HepG2 (cell line): ENCODE measurements at regions not wholly inside any gene's neighbourhood (a gene's known extent, or its start where the extent isn't known, plus 50 kb on each side); places are given as distances from the start of the nearest gene placed in this dataset.

Experiments used
- ATAC-seq: fragments of 200-7000 bp; cut with Tn5 transposase; 3 replicates; pipeline ENCODE4 v1.9.1; 2020; ENCODE audit warnings: mild to moderate bottlenecking, moderate library complexity
- BruUV-seq: library from RNA; stranded (reverse); fragments of 400-500 nt; replicated peaks from 2 replicates; lab custom pipeline; 2021; lab: Mats Ljungman, UMichigan
- CTCF ChIA-PET: fragments of 300-600 bp; formaldehyde crosslinking; extraction: SDS; loops from one replicate; lab custom pipeline; 2021; ENCODE audit warnings: low total read pairs, inconsistent platforms, low intra/inter-chr PET ratio; lab: Yijun Ruan, JAX
- POLR2A ChIA-PET: fragments of 350-600 bp; sonication (Branson Sonifier 250); formaldehyde crosslinking; loops from one replicate; lab custom pipeline; 2020; ENCODE audit warnings: antibody characterized with exemption, inconsistent platforms; lab: Yijun Ruan, JAX
- DNase-seq: peaks from one replicate; pipeline ENCODE4 v3.0.0-alpha.2; 2015; ENCODE audit warnings: low spot score
- FAIRE-seq: peaks from 3 replicates; lab custom pipeline; 2011; peaks lifted over from hg19 to GRCh38; lab: Jason Lieb, UNC
- H2AFZ ChIP-seq: one replicate; pipeline ENCODE4 v1.6.1; 2011; ENCODE audit warnings: low read length, inconsistent platforms
- H3K27ac ChIP-seq: fragments of 300-600 bp; 3 replicates; pipeline ENCODE4 v1.8.0; 2011; ENCODE audit warnings: mixed run types, mild to moderate bottlenecking, mixed read lengths, low read length, inconsistent platforms; ENCODE audit not compliant: insufficient read depth; ENCODE audit errors: extremely low read length
- H3K27me3 ChIP-seq, 2 experiments: fragments of 200-600 bp in 1 of 2; 2 replicates in 1 of 2; 3 replicates in 1 of 2; pipeline versions ENCODE4 v1.6.0 to v1.8.0; 2011; ENCODE audit warnings: low read length in 2 of 2, mild to moderate bottlenecking in 2 of 2, moderate library complexity in 2 of 2, inconsistent platforms in 1 of 2; ENCODE audit not compliant: insufficient read depth in 2 of 2, control insufficient read depth in 1 of 2
- H3K36me3 ChIP-seq, 2 experiments: fragments of 200-600 bp in 1 of 2; replicated peaks in 1 of 2; 2 replicates in 1 of 2; 3 replicates in 1 of 2; pipeline versions ENCODE4 v1.5.1 to v1.8.0; 2011; ENCODE audit warnings: low read length in 2 of 2, inconsistent platforms in 1 of 2; ENCODE audit not compliant: insufficient read depth in 2 of 2, control insufficient read depth in 1 of 2
- H3K4me1 ChIP-seq: 2 replicates; pipeline ENCODE4 v1.5.1; 2012; ENCODE audit warnings: low read length, inconsistent platforms; ENCODE audit not compliant: insufficient read depth
- H3K4me2 ChIP-seq: 2 replicates; pipeline ENCODE4 v1.6.0; 2011; ENCODE audit warnings: low read depth, low read length, inconsistent platforms
- H3K4me3 ChIP-seq, 3 experiments: fragments of 200-600 bp in 1 of 3; sonication (generic), shearing (Covaris generic) in 1 of 3; replicated peaks in 1 of 3; 2 replicates each; pipeline ENCODE4 v1.5.1; 2011 to 2016; ENCODE audit warnings: low read length in 3 of 3, inconsistent platforms in 2 of 3, low read depth in 2 of 3, mild to moderate bottlenecking in 2 of 3, control low read depth in 1 of 3, mixed read lengths in 1 of 3; ENCODE audit not compliant: insufficient read depth in 1 of 3
- H3K79me2 ChIP-seq: one replicate; pipeline ENCODE4 v1.6.1; 2011; ENCODE audit warnings: low read length, inconsistent platforms; ENCODE audit not compliant: insufficient read depth
- H3K9ac ChIP-seq: 2 replicates; pipeline ENCODE4 v1.6.0; 2011; ENCODE audit warnings: mild to moderate bottlenecking, low read depth, low read length, inconsistent platforms; ENCODE audit not compliant: insufficient read depth
- H3K9me3 ChIP-seq: 2 replicates; pipeline ENCODE4 v1.5.1; 2012; ENCODE audit warnings: mild to moderate bottlenecking, low read length
- H4K20me1 ChIP-seq: 2 replicates; pipeline ENCODE4 v1.6.0; 2011; ENCODE audit warnings: inconsistent platforms, mild to moderate bottlenecking, low read length, moderate library complexity; ENCODE audit not compliant: insufficient read depth
- ATF7 ChIP-seq, 2 experiments: fragments of 450-650 bp in 1 of 2; sonication (generic) in 1 of 2; formaldehyde crosslinking in 1 of 2; IDR thresholded peaks; 2 replicates each; pipeline versions ENCODE4 v1.4.0 to v1.6.1; 2016 to 2020; ENCODE audit warnings: antibody characterized with exemption in 1 of 2, mild to moderate bottlenecking in 1 of 2, missing genetic modification reagents in 1 of 2
- FOXM1 ChIP-seq: sonication (generic); formaldehyde crosslinking; IDR thresholded peaks from 2 replicates; pipeline ENCODE4 v1.5.0; 2020; ENCODE audit warnings: missing genetic modification reagents
- FOXP1 ChIP-seq, 2 experiments: fragments of 450-650 bp in 1 of 2; IDR thresholded peaks; 2 replicates each; pipeline ENCODE4 v1.6.1; 2017 to 2018; ENCODE audit warnings: antibody characterized with exemption in 1 of 2
- HNRNPK ChIP-seq: fragments of 200-400 bp; formaldehyde crosslinking; IDR thresholded peaks from 2 replicates; pipeline ENCODE4 v1.6.1; 2018; ENCODE audit warnings: low read length, low read depth, moderate library complexity, mild to moderate bottlenecking; ENCODE audit not compliant: poor library complexity, severe bottlenecking
- MAFK ChIP-seq, 2 experiments: IDR thresholded peaks in 1 of 2; conservative IDR thresholded peaks in 1 of 2; 2 replicates each; pipeline ENCODE4 v1.6.1; 2011; ENCODE audit warnings: improper control_type of control experiment in 2 of 2, low read length in 2 of 2
- MEIS1 ChIP-seq: sonication (generic); formaldehyde crosslinking; IDR thresholded peaks from 2 replicates; pipeline ENCODE4 v1.9.0; 2021; ENCODE audit warnings: mild to moderate bottlenecking, missing genetic modification reagents, moderate library complexity, borderline replicate concordance
- POGZ ChIP-seq: sonication (generic); formaldehyde crosslinking; IDR thresholded peaks from 2 replicates; pipeline ENCODE4 v1.4.0; 2020; ENCODE audit warnings: mild to moderate bottlenecking, missing genetic modification reagents
- SRSF9 ChIP-seq: fragments of 200-400 bp; formaldehyde crosslinking; IDR thresholded peaks from 2 replicates; pipeline ENCODE4 v1.6.1; 2018; ENCODE audit warnings: borderline replicate concordance, mild to moderate bottlenecking, low read depth, low read length; ENCODE audit not compliant: insufficient read depth, poor library complexity, severe bottlenecking
- TBL1XR1 ChIP-seq: fragments of 150-350 bp; IDR thresholded peaks from 2 replicates; pipeline ENCODE4 v1.6.1; 2014; ENCODE audit warnings: borderline replicate concordance, low read length; ENCODE audit not compliant: partially characterized antibody
- TRAFD1 ChIP-seq: sonication (generic); formaldehyde crosslinking; IDR thresholded peaks from 2 replicates; pipeline ENCODE4 v1.5.1; 2020; ENCODE audit warnings: missing genetic modification reagents, mild to moderate bottlenecking, borderline replicate concordance
- ZC3H13 ChIP-seq: sonication (generic); formaldehyde crosslinking; IDR thresholded peaks from 2 replicates; pipeline ENCODE4 v1.8.1; 2023; ENCODE audit warnings: mild to moderate bottlenecking, missing genetic modification reagents, moderate library complexity
- ZFP82 ChIP-seq: sonication (generic); formaldehyde crosslinking; IDR thresholded peaks from 2 replicates; pipeline ENCODE4 v1.5.1; 2020; ENCODE audit warnings: mild to moderate bottlenecking, missing genetic modification reagents, borderline replicate concordance
- ZNF839 ChIP-seq: sonication (generic); formaldehyde crosslinking; IDR thresholded peaks from 2 replicates; pipeline ENCODE4 v1.4.0; 2020; ENCODE audit warnings: missing genetic modification reagents, mild to moderate bottlenecking, borderline replicate concordance
- ZNF879 ChIP-seq: sonication (generic); formaldehyde crosslinking; IDR thresholded peaks from 2 replicates; pipeline ENCODE4 v1.8.1; 2023; ENCODE audit warnings: missing genetic modification reagents
- WGBS: methylation state at CpG from one replicate; pipeline ENCODE4 v1.1.6; 2017; ENCODE audit warnings: low lambda C conversion rate; 5-methylcytosine and 5-hydroxymethylcytosine counted together
- in situ Hi-C: cut with HindIII; loops from 2 replicates; pipeline ENCODE4 v1.10.0; 2017; ENCODE audit warnings: low pct_unique_long_range_greater_than_20kb; ENCODE audit not compliant: extremely low pct_ligation_motif_present
- intact Hi-C: fragments of 100-400 bp; cut with micrococcal nuclease; formaldehyde crosslinking; loops from one replicate; pipeline ENCODE4 v1.10.0; 2022; ENCODE audit not compliant: unreplicated experiment
- TF ChIP-seq, protein P1 (sequence below): sonication (generic); formaldehyde crosslinking; IDR thresholded peaks from 2 replicates; pipeline ENCODE4 v1.5.1; 2020; ENCODE audit warnings: missing genetic modification reagents, mild to moderate bottlenecking, borderline replicate concordance
- TF ChIP-seq, protein P2 (sequence below): IDR thresholded peaks from 2 replicates; pipeline ENCODE4 v1.6.1; 2016

DNA sequence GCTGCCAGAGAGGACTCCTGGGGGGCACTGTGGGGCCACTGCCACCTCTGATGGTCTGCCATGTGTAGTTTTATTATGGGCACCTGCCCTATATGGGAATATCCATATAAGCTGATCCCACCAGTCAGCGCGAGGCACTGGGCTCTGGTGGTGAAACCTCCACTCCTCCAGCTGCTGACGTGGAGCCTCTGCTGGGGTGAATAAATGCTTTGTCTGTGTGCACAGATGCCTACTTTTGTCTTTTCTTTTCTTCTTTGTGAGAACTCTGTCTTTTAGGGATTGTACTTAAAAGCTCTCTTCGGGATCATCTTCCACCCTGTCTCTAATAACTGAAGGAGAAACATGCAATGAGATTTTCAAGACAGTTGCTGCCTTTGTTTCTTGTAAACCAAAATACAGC lies 68.9 kb upstream of the NCK2 start:
- no peak overlapping the region for H3K4me3 ChIP-seq
- H3K27ac ChIP-seq, result no peak overlapping the region
- H4K20me1 ChIP-seq, result no peaks in the 10 kb centered on the region
- H3K27me3 ChIP-seq, result peaks cover 3 to 43% of the 10 kb centered on the region in 2 experiments; a peak in 4 of 5 replicates
- H3K9me3 ChIP-seq, result no peaks in the 10 kb centered on the region
- no peak for FAIRE-seq
- H3K36me3 ChIP-seq, result no peaks in the 10 kb centered on the region
- CTCF ChIA-PET, result no interaction called here
- intact Hi-C loops (no loop called here), in situ Hi-C loops (no loop called here)
- 2% methylated on average over 4 of the region's 4 CpGs for WGBS
- POLR2A ChIA-PET, result no interaction called here
- no TSS peak for BruUV-seq
- no peak overlapping the region for H2AFZ ChIP-seq
- no peaks in the 10 kb centered on the region for H3K4me1 ChIP-seq
- H3K79me2 ChIP-seq, result no peaks in the 10 kb centered on the region
- no peak overlapping the region for H3K4me2 ChIP-seq
- DNase-seq, result no peak
- H3K9ac ChIP-seq, result no peak overlapping the region
- no peak; the same call in 2 of the 3 replicates for ATAC-seq
- TF ChIP-seq FOXM1 (CRISPR knock-in tag) (no peak), ATF7 (IDR thresholded peaks at IDR 0.05) (no peak), ATF7 (CRISPR knock-in tag; IDR thresholded peaks at IDR 0.05) (no peak), MAFK (conservative IDR thresholded peaks at IDR 0.05 in 1 of 2, IDR thresholded peaks at IDR 0.05 in 1 of 2; ENCODE audit: low read length in 2 of 2) (no peak), SRSF9 (no peak), ZC3H13 (CRISPR knock-in tag) (no peak), FOXP1 (IDR thresholded peaks at IDR 0.05) (no peak), FOXP1 (CRISPR knock-in tag; IDR thresholded peaks at IDR 0.05) (no peak), POGZ (CRISPR knock-in tag) (no peak), ZNF839 (CRISPR knock-in tag) (no peak), HNRNPK (no peak), TRAFD1 (CRISPR knock-in tag) (no peak), MEIS1 (CRISPR knock-in tag) (no peak), ZFP82 (CRISPR knock-in tag) (no peak), ZNF879 (CRISPR knock-in tag) (no peak), TBL1XR1 (no peak)
- TF ChIP-seq, protein P1, sequence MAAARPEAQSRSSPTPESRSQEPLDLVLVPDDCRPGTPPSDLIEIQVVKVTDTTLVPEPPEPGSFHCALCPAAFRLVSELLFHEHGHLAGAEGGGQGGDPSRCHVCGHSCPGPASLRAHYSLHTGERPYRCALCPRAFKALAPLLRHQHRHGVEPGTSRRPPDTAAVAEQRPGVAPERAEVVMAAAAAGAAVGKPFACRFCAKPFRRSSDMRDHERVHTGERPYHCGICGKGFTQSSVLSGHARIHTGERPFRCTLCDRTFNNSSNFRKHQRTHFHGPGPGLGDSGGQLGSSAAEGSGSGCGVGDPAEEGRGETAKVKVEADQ, result no peak
- TF ChIP-seq, protein P2, sequence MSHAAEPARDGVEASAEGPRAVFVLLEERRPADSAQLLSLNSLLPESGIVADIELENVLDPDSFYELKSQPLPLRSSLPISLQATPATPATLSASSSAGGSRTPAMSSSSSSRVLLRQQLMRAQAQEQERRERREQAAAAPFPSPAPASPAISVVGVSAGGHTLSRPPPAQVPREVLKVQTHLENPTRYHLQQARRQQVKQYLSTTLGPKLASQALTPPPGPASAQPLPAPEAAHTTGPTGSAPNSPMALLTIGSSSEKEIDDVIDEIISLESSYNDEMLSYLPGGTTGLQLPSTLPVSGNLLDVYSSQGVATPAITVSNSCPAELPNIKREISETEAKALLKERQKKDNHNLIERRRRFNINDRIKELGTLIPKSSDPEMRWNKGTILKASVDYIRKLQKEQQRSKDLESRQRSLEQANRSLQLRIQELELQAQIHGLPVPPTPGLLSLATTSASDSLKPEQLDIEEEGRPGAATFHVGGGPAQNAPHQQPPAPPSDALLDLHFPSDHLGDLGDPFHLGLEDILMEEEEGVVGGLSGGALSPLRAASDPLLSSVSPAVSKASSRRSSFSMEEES (CRISPR knock-in tag), result no peak
